ENCODE measurements at regions not wholly inside any gene's neighbourhood (a gene's known extent, or its start where the extent isn't known, plus 50 kb on each side); places are given as distances from the start of the nearest gene placed in this dataset.

DNA sequence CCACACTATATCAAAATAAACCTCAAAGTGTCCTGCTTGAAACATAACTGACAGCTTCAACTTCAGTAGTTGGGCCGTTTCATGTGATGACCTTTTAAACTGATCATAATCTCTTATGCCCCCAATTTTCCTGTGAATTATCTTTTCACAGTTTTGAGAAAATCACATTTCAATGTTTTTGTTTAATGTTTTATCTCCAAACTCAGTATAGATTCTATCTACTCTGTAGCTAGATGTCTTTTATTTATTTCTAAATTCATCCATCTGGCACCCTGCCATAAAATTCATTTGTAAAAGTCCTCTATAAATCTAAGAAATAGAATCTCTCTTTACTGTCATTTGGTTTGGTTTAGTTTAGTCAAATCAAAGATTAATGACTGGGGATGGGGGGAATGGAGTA is 557.3 kb downstream of the ANKRD50 start:
- TF ChIP-seq POLR2A (IDR thresholded peaks at IDR 0.05) = no peak
- TF ChIP-seq, protein P1, sequence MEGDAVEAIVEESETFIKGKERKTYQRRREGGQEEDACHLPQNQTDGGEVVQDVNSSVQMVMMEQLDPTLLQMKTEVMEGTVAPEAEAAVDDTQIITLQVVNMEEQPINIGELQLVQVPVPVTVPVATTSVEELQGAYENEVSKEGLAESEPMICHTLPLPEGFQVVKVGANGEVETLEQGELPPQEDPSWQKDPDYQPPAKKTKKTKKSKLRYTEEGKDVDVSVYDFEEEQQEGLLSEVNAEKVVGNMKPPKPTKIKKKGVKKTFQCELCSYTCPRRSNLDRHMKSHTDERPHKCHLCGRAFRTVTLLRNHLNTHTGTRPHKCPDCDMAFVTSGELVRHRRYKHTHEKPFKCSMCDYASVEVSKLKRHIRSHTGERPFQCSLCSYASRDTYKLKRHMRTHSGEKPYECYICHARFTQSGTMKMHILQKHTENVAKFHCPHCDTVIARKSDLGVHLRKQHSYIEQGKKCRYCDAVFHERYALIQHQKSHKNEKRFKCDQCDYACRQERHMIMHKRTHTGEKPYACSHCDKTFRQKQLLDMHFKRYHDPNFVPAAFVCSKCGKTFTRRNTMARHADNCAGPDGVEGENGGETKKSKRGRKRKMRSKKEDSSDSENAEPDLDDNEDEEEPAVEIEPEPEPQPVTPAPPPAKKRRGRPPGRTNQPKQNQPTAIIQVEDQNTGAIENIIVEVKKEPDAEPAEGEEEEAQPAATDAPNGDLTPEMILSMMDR (IDR thresholded peaks at IDR 0.05) = no peak

All from esophagus squamous epithelium (tissue), 4 donors.